K562 (cell line): ENCODE measurements at regions not wholly inside any gene's neighbourhood (a gene's known extent, or its start where the extent isn't known, plus 50 kb on each side); places are given as distances from the start of the nearest gene placed in this dataset.
A peak's percentile ranks its signal among the peaks of the same experiment; 100 is the strongest.

Source experiments
- ATAC-seq: fragments of 200-7000 bp; cut with Tn5 transposase; 3 replicates; pipeline ENCODE4 v1.9.1; 2020; ENCODE audit warnings: moderate library complexity
- BruUV-seq: library from RNA; stranded (reverse); fragments of 400-500 nt; replicated peaks from 2 replicates; lab custom pipeline; 2021; lab: Mats Ljungman, UMichigan
- CTCF ChIA-PET: fragments of 300-600 bp; formaldehyde crosslinking; extraction: SDS; loops from one replicate; lab custom pipeline; 2021; ENCODE audit warnings: low intra/inter-chr PET ratio; lab: Yijun Ruan, JAX
- POLR2A ChIA-PET: fragments of 300-600, 350-650 bp; sonication (Branson Sonifier 250); formaldehyde crosslinking; extraction: SDS; loops from one replicate; lab custom pipeline; 2021; ENCODE audit warnings: antibody characterized with exemption, inconsistent platforms; lab: Yijun Ruan, JAX
- DNase-seq, 4 experiments: peaks; one replicate each; pipeline versions ENCODE4 v3.0.0 to v3.0.0-alpha.2; 2011 to 2018; ENCODE audit warnings: low spot score in 3 of 4, mixed read lengths in 3 of 4; ENCODE audit errors: extremely low read depth in 1 of 4
- FAIRE-seq: peaks from 2 replicates; lab custom pipeline; 2011; peaks lifted over from hg19 to GRCh38; lab: Jason Lieb, UNC
- H2AFZ ChIP-seq: 2 replicates; pipeline ENCODE4 v1.6.0; 2011; ENCODE audit warnings: low read depth, low read length, control low read depth, inconsistent platforms
- H3K27ac ChIP-seq: fragments of 200-600 bp; 3 replicates; pipeline ENCODE4 v1.8.0; 2011; ENCODE audit warnings: low read depth, mild to moderate bottlenecking, control low read depth, inconsistent platforms, low read length, moderate library complexity, mixed read lengths; ENCODE audit errors: extremely low read depth
- H3K27me3 ChIP-seq, 2 experiments: fragments of 300-600 bp in 1 of 2; 2 replicates in 1 of 2; 3 replicates in 1 of 2; pipeline versions ENCODE4 v1.6.0 to v1.8.0; 2011; ENCODE audit warnings: inconsistent platforms in 2 of 2, low read length in 2 of 2, mild to moderate bottlenecking in 1 of 2, mixed read lengths in 1 of 2, moderate library complexity in 1 of 2; ENCODE audit not compliant: control insufficient read depth in 2 of 2, insufficient read depth in 2 of 2
- H3K36me3 ChIP-seq: fragments of 300-600 bp; 3 replicates; pipeline ENCODE4 v1.8.0; 2011; ENCODE audit warnings: mild to moderate bottlenecking, low read length, inconsistent platforms; ENCODE audit not compliant: control insufficient read depth, insufficient read depth
- H3K4me1 ChIP-seq, 2 experiments: fragments of 200-600 bp in 1 of 2; replicated peaks in 1 of 2; 2 replicates in 1 of 2; 3 replicates in 1 of 2; pipeline versions ENCODE4 v1.5.1 to v1.8.0; 2011; ENCODE audit warnings: inconsistent platforms in 2 of 2, low read length in 2 of 2, mild to moderate bottlenecking in 1 of 2, mixed read lengths in 1 of 2, moderate library complexity in 1 of 2; ENCODE audit not compliant: control insufficient read depth in 2 of 2, insufficient read depth in 2 of 2
- H3K4me2 ChIP-seq: 2 replicates; pipeline ENCODE4 v1.6.1; 2011; ENCODE audit warnings: low read length, control low read depth, inconsistent platforms, mixed read lengths; ENCODE audit not compliant: insufficient read depth
- H3K4me3 ChIP-seq: fragments of 200-600 bp; sonication (generic), shearing (Covaris generic); 2 replicates; pipeline ENCODE4 v1.5.1; 2016; ENCODE audit warnings: control low read depth, inconsistent platforms
- H3K79me2 ChIP-seq: fragments of 200-600 bp; 3 replicates; pipeline ENCODE4 v1.8.0; 2011; ENCODE audit warnings: low read length, inconsistent platforms; ENCODE audit not compliant: control insufficient read depth, insufficient read depth
- H3K9ac ChIP-seq, 2 experiments: 2 replicates each; pipeline versions ENCODE4 v1.6.0 to v1.6.1; 2011; ENCODE audit warnings: low read depth in 2 of 2, low read length in 2 of 2, control low read depth in 1 of 2, inconsistent platforms in 1 of 2, mild to moderate bottlenecking in 1 of 2, mixed read lengths in 1 of 2; ENCODE audit not compliant: insufficient read depth in 1 of 2
- H3K9me1 ChIP-seq: one replicate; pipeline ENCODE4 v1.6.0; 2011; ENCODE audit warnings: inconsistent platforms, mild to moderate bottlenecking, low read length, moderate library complexity; ENCODE audit not compliant: control insufficient read depth, insufficient read depth
- H3K9me3 ChIP-seq: replicated peaks from 2 replicates; pipeline ENCODE4 v1.5.1; 2011; ENCODE audit warnings: low read depth, low read length, inconsistent platforms; ENCODE audit not compliant: control insufficient read depth, insufficient read depth
- H4K20me1 ChIP-seq: replicated peaks from 2 replicates; pipeline ENCODE4 v1.6.1; 2011; ENCODE audit warnings: low read length, inconsistent platforms, mixed read lengths; ENCODE audit not compliant: control insufficient read depth, insufficient read depth
- RAD21 ChIP-seq, 2 experiments: fragments of 250-450 bp in 1 of 2; fragments of 450-650 bp in 1 of 2; sonication (Bioruptor Pico) in 1 of 2; formaldehyde crosslinking in 1 of 2; IDR thresholded peaks in 1 of 2; conservative IDR thresholded peaks in 1 of 2; 2 replicates each; pipeline versions ENCODE4 v1.4.0 to v1.8.0; 2020 to 2022; ENCODE audit warnings: mild to moderate bottlenecking in 2 of 2, moderate library complexity in 1 of 2
- ZNF23 ChIP-seq: fragments of 250-450 bp; sonication (Bioruptor Pico); IDR thresholded peaks from 2 replicates; pipeline ENCODE4 v1.4.0; 2020; ENCODE audit warnings: mild to moderate bottlenecking
- WGBS: fragments of 100-300 bp; shearing (Covaris generic); methylation state at CpG from one replicate; pipeline ENCODE4 v1.1.6; 2016; ENCODE audit warnings: low coverage, mixed read lengths; ENCODE audit not compliant: insufficient coverage; ENCODE audit errors: missing lambda C conversion rate; 5-methylcytosine and 5-hydroxymethylcytosine counted together
- in situ Hi-C: fragments of 300-500 bp; cut with MboI; formaldehyde crosslinking; loops from 4 replicates; pipeline ENCODE4 v1.15.0; 2018; ENCODE audit warnings: inconsistent platforms, mixed read lengths
- intact Hi-C: fragments of 100-400 bp; cut with micrococcal nuclease; formaldehyde crosslinking; loops from 2 replicates; pipeline ENCODE4 v1.14.2; 2022
- TF ChIP-seq, protein P1 (sequence below): fragments of 450-650 bp; IDR thresholded peaks from 2 replicates; pipeline ENCODE4 v1.6.1; 2016; ENCODE audit warnings: mild to moderate bottlenecking

DNA sequence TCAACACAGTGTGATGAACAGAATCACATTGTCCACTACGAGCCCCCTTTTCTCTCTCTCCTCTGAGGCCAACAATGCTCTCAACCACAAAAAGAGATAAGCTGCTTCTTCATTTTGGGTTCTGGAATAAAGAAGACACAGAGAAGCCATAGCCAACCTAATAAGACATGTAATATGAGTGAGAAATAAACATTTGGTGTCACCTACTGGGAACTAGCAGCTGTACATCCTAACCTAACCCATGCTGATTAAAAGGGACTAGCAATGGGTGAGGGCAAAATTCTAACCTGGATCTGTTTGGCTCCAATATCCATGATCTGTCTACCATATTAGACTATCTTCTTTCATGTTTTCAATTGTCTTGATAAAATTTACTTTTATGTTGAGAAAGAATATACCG lies 369.1 kb upstream of the MARCKS start:
- H3K4me1 ChIP-seq, result no peaks in the 10 kb centered on the region
- no peaks in the 10 kb centered on the region for H3K9me1 ChIP-seq
- no peaks in the 10 kb centered on the region for H3K27me3 ChIP-seq
- no peak overlapping the region for H3K4me3 ChIP-seq
- no peak overlapping the region for H3K27ac ChIP-seq
- H3K36me3 ChIP-seq, result no peaks in the 10 kb centered on the region
- no peak overlapping the region for H3K4me2 ChIP-seq
- H4K20me1 ChIP-seq, result no peaks in the 10 kb centered on the region
- CTCF ChIA-PET, result no interaction called here
- no TSS peak for BruUV-seq
- TF ChIP-seq, protein P1, sequence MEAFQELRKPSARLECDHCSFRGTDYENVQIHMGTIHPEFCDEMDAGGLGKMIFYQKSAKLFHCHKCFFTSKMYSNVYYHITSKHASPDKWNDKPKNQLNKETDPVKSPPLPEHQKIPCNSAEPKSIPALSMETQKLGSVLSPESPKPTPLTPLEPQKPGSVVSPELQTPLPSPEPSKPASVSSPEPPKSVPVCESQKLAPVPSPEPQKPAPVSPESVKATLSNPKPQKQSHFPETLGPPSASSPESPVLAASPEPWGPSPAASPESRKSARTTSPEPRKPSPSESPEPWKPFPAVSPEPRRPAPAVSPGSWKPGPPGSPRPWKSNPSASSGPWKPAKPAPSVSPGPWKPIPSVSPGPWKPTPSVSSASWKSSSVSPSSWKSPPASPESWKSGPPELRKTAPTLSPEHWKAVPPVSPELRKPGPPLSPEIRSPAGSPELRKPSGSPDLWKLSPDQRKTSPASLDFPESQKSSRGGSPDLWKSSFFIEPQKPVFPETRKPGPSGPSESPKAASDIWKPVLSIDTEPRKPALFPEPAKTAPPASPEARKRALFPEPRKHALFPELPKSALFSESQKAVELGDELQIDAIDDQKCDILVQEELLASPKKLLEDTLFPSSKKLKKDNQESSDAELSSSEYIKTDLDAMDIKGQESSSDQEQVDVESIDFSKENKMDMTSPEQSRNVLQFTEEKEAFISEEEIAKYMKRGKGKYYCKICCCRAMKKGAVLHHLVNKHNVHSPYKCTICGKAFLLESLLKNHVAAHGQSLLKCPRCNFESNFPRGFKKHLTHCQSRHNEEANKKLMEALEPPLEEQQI, result no peak
- peak in 1 of 2 experiments; percentile 31; a peak in 2 of 4 replicates for TF ChIP-seq RAD21 (CRISPR knock-in tag; conservative IDR thresholded peaks at IDR 0.05 in 1 of 2, IDR thresholded peaks at IDR 0.05 in 1 of 2)
- TF ChIP-seq ZNF23 (CRISPR knock-in tag), result no peak
- H3K9me3 ChIP-seq, result no peaks in the 10 kb centered on the region
- 0% methylated on average over 2 of the region's 2 CpGs for WGBS
- intact Hi-C loops (no loop called here), in situ Hi-C loops (no loop called here)
- POLR2A ChIA-PET, result no interaction called here
- H3K9ac ChIP-seq, result no peak overlapping the region
- ATAC-seq, result no peak
- no peak overlapping the region for H2AFZ ChIP-seq
- no peak for FAIRE-seq
- no peaks in the 10 kb centered on the region for H3K79me2 ChIP-seq
- no peak for DNase-seq
